Fibroblast of villous mesenchyme (primary cell): ENCODE measurements at regions not wholly inside any gene's neighbourhood (a gene's known extent, or its start where the extent isn't known, plus 50 kb on each side); places are given as distances from the start of the nearest gene placed in this dataset.
A peak's percentile ranks its signal among the peaks of the same experiment; 100 is the strongest.

Source experiments
- DNase-seq: peaks from one replicate; pipeline ENCODE4 v3.0.0-alpha.2; 2010; ENCODE audit warnings: low read depth
- H3K4me3 ChIP-seq: 2 replicates; pipeline ENCODE4 v1.5.1; 2011; ENCODE audit warnings: low read depth, mild to moderate bottlenecking, low read length
- CTCF ChIP-seq: IDR thresholded peaks from 2 replicates; pipeline ENCODE4 v1.5.1; 2012; ENCODE audit warnings: low read depth, mild to moderate bottlenecking, low read length; ENCODE audit not compliant: insufficient read depth

GRCh38 chrX:106404512-106404911, 207.3 kb upstream of the RADX start:
- peak; percentile 28 for TF ChIP-seq CTCF
- DNase-seq = no peak
- H3K4me3 ChIP-seq = no peak overlapping the region

GRCh38 chrX:106415276-106415895, 196.4 kb upstream of the RADX start:
- no peak overlapping the region for H3K4me3 ChIP-seq
- DNase-seq = peak; percentile 12
- peak; percentile 65 for TF ChIP-seq CTCF

- DNase-seq = no peak
- TF ChIP-seq CTCF = no peak
- H3K4me3 ChIP-seq = no peak overlapping the region
These were observed 175.1 kb upstream of the RADX start for GRCh38 chrX:106436691-106437090.

- DNase-seq = no peak
- H3K4me3 ChIP-seq = no peak overlapping the region
- no peak for TF ChIP-seq CTCF
These were observed 174.4 kb upstream of the RADX start for GRCh38 chrX:106437407-106437806.

- TF ChIP-seq CTCF = no peak
- no peak overlapping the region for H3K4me3 ChIP-seq
- DNase-seq = no peak
These were observed 161.4 kb upstream of the RADX start for GRCh38 chrX:106450405-106450804.

- TF ChIP-seq CTCF = no peak
- DNase-seq = no peak
- no peak overlapping the region for H3K4me3 ChIP-seq
These were observed 159.8 kb upstream of the RADX start for GRCh38 chrX:106451933-106452332.

- H3K4me3 ChIP-seq = no peak overlapping the region
- no peak for TF ChIP-seq CTCF
- no peak for DNase-seq
These were observed 156.8 kb upstream of the RADX start for GRCh38 chrX:106454991-106455390.
